NCI-H345 treated with DMSO at 0.1 percent for 48 hours (cell line): ENCODE measurements at regions not wholly inside any gene's neighbourhood (a gene's known extent, or its start where the extent isn't known, plus 50 kb on each side); places are given as distances from the start of the nearest gene placed in this dataset.
"Not testable (repeated sequence)": the region's sequence is repeated elsewhere in the genome, so short reads cannot be mapped to it uniquely, and the experiment has no call there.

Experiments used
- DNase-seq: peaks from one replicate; lab custom pipeline; 2025; ENCODE audit not compliant: unreplicated experiment; lab: John Stamatoyannopoulos, UW

- no peak for DNase-seq
Observed at GRCh38 chr2:57674025-57674424, 372.6 kb upstream of the VRK2 start.

- no peak for DNase-seq
Observed at GRCh38 chr2:57674743-57675142, 371.9 kb upstream of the VRK2 start.

GRCh38 chr2:57677296-57677695 lies 369.3 kb upstream of the VRK2 start:
- DNase-seq, result no peak

- DNase-seq, result no peak
Observed at GRCh38 chr2:57681650-57682049, 365.0 kb upstream of the VRK2 start.

- DNase-seq, result no peak
Observed at GRCh38 chr2:57685032-57685431, 361.6 kb upstream of the VRK2 start.

GRCh38 chr2:57692395-57692794 lies 354.2 kb upstream of the VRK2 start:
- no peak for DNase-seq

GRCh38 chr2:57693177-57693576 lies 353.4 kb upstream of the VRK2 start:
- DNase-seq, result no peak

- DNase-seq, result no peak
Observed at GRCh38 chr2:57693965-57694364, 352.6 kb upstream of the VRK2 start.

GRCh38 chr2:57696016-57696415 lies 350.6 kb upstream of the VRK2 start:
- no peak for DNase-seq

- no peak for DNase-seq
Observed at GRCh38 chr2:57698392-57698791, 348.2 kb upstream of the VRK2 start.

GRCh38 chr2:57698935-57699449 lies 347.6 kb upstream of the VRK2 start:
- DNase-seq, result no peak

GRCh38 chr2:57701391-57701791 lies 345.2 kb upstream of the VRK2 start:
- no peak for DNase-seq

GRCh38 chr2:57703407-57703806 lies 343.2 kb upstream of the VRK2 start:
- no peak for DNase-seq

- DNase-seq, result not testable (repeated sequence)
Observed at GRCh38 chr2:57707794-57708193, 338.8 kb upstream of the VRK2 start.

GRCh38 chr2:57711991-57712390 lies 334.6 kb upstream of the VRK2 start:
- DNase-seq, result peak; percentile 74

GRCh38 chr2:57720728-57721627 lies 325.6 kb upstream of the VRK2 start:
- DNase-seq, result peak; percentile 13

GRCh38 chr2:57725337-57725947 lies 321.2 kb upstream of the VRK2 start:
- DNase-seq, result no peak

GRCh38 chr2:57726294-57726693 lies 320.3 kb upstream of the VRK2 start:
- no peak for DNase-seq

GRCh38 chr2:57728691-57729090 lies 317.9 kb upstream of the VRK2 start:
- no peak for DNase-seq

- no peak for DNase-seq
Observed at GRCh38 chr2:57733956-57734355, 312.6 kb upstream of the VRK2 start.

- no peak for DNase-seq
Observed at GRCh38 chr2:57740891-57741290, 305.7 kb upstream of the VRK2 start.

GRCh38 chr2:57753636-57754035 lies 293.0 kb upstream of the VRK2 start:
- DNase-seq, result no peak
